HFF-Myc (cell line): ENCODE measurements at regions not wholly inside any gene's neighbourhood (a gene's known extent, or its start where the extent isn't known, plus 50 kb on each side); places are given as distances from the start of the nearest gene placed in this dataset.

Source experiments
- DNase-seq: peaks from one replicate; pipeline ENCODE4 v3.0.0-alpha.2; 2011; ENCODE audit warnings: low read depth; ENCODE audit errors: extremely low read depth
- H3K4me3 ChIP-seq: replicated peaks from 2 replicates; pipeline ENCODE4 v1.5.1; 2011; ENCODE audit warnings: low read depth, mild to moderate bottlenecking, control low read depth, low read length
- TF ChIP-seq, protein P1 (sequence below): IDR thresholded peaks from 2 replicates; pipeline ENCODE4 v1.5.1; 2012; ENCODE audit warnings: mild to moderate bottlenecking, low read depth, low read length, control low read depth; ENCODE audit errors: missing control alignments

DNA sequence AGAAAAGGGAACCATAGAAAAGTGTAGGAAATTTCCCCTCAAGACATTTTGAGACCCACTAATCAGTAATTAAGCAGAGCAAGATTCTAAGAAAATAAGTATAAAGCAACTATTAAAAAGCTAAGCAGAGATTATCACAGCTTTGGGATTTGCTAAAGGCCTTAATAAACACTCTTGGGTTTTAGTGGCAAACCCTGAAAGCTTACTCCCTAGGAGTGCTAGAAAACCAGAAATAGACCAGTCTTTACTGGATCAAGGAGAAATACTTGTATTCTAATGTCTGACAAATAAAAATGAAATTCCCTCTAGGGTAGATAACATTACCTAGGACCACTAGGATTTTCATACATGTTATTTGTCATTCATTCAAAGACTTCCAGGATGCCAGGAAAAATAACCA is 510.8 kb downstream of the SPATA31D1 start:
- TF ChIP-seq, protein P1, sequence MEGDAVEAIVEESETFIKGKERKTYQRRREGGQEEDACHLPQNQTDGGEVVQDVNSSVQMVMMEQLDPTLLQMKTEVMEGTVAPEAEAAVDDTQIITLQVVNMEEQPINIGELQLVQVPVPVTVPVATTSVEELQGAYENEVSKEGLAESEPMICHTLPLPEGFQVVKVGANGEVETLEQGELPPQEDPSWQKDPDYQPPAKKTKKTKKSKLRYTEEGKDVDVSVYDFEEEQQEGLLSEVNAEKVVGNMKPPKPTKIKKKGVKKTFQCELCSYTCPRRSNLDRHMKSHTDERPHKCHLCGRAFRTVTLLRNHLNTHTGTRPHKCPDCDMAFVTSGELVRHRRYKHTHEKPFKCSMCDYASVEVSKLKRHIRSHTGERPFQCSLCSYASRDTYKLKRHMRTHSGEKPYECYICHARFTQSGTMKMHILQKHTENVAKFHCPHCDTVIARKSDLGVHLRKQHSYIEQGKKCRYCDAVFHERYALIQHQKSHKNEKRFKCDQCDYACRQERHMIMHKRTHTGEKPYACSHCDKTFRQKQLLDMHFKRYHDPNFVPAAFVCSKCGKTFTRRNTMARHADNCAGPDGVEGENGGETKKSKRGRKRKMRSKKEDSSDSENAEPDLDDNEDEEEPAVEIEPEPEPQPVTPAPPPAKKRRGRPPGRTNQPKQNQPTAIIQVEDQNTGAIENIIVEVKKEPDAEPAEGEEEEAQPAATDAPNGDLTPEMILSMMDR: no peak
- no peak overlapping the region for H3K4me3 ChIP-seq

DNA sequence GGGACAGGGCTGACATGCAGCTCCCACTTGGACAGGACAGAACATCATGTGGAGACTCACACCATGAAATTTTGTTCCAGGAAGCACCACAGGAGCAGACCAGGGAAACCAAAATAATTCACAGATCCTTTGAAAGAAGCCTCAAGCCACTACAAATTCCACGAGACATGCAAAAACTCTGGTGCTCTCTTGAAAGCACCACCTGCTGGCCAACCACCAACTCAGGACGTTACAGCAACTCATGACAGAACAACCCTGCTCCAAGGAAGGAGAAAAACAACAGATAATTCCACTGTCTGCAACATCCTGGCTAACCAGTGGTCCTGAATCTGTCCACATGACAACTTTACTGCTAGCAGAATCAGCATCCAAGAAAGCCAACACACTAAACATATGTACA is 516.0 kb downstream of the SPATA31D1 start:
- no peak overlapping the region for H3K4me3 ChIP-seq
- TF ChIP-seq, protein P1: peak; percentile 11
- no peak for DNase-seq

More for the DNA sequence above, 510.8 kb downstream of the SPATA31D1 start:
- no peak for DNase-seq

DNA sequence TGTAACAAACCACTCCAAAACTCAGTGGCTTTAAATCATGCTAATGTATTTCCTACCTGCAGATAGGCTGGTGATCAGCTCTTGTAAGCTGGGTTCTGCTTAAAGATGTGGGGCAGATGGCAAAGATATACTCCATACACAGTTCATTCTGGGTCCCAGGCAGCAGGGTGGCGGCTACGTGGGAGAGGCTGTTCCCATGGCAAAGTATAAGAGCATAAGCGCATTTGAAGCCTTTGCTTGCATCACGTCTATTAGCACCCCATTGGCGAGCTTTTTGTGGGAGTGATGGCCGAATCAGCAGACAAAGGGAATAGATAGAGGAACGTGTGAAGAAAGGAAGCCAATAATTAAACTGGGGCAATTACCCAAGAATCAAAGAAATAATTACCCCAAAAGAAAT is 523.1 kb downstream of the SPATA31D1 start:
- no peak for DNase-seq

DNA sequence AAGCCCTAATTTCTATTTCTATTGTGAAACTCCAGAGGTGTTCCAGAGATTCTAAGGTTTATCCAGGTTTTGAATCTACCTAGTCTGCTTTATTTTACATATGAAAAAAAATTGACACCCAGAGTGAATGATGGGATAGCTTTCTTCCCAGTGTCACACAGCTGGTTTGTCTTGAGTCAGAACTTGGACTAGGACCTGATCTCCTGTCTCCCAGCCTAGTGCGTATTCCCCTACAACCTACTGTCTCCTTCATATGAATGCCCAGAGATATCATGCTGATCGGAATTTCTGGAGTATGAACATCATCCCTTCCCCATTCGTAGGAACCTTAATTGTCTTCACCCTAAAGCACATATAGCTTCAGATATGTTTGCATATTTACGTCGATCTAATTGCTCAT is 524.2 kb downstream of the SPATA31D1 start:
- H3K4me3 ChIP-seq: no peak overlapping the region
- no peak for DNase-seq
- TF ChIP-seq, protein P1: no peak

More for the DNA sequence above, 523.1 kb downstream of the SPATA31D1 start:
- H3K4me3 ChIP-seq: no peak overlapping the region
- TF ChIP-seq, protein P1: no peak

DNA sequence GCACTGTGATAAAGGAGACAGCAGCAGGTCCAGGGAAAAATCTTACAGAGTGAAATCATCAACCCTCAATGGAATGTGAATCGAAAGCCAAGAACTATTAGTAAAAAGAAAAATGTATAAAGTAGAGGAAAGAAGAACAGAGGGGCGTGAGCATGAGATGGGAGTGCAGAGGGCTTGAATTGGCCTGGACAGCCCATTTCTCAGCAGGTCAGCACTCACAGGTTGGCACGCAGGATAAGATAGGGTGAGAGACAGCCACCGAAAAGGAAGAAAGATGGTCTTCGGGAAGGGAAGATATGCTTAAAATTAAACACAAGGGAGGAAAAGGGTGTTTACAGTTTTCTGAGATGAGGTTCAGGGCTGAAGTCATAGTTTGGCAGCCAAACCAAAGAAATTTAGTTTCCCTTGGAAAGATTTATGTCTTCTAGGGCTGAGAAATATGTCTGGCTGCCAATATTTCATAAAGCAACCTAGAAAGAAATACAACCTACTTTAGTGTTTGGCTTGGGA is 524.7 kb downstream of the SPATA31D1 start:
- DNase-seq: no peak
- TF ChIP-seq, protein P1: no peak
- no peak overlapping the region for H3K4me3 ChIP-seq

DNA sequence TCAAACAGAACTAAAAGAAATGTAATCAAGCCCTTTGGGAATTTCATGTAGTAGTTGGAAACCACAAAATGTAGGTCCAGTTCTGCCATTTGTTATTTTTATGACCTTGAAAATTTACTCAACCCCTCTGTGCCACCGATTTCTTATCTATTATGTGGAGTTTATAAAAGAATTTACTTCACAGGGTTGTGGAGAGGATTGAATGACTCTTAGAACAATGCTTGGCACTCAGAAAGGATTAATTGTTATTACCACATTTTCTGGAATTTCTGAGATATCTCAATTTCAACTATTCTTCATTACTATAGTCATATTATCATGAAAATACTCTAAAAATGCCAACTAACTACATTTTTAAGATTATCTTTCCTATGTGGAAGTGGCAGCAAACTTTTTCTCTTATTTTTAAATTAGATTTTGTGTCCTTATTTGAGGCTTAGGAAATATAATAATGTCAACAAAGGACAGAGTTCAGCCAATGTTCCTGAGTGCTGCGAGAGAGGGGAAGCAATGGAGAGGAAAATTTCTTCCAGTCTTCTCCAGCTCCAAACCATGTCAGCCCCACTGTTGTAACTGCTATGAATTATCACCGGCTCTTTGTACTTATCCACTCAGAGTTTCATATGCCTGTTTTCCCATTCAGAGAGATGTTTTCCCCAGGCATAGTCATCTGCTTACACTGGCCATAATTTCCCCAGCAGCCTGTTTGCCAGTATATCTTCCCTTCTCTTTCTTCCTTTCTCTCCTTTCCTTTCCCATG is 525.6 kb downstream of the SPATA31D1 start:
- TF ChIP-seq, protein P1: no peak
- no peak for DNase-seq
- no peak overlapping the region for H3K4me3 ChIP-seq
